Anterior cingulate cortex (tissue), 58 donors: ENCODE measurements at regions not wholly inside any gene's neighbourhood (a gene's known extent, or its start where the extent isn't known, plus 50 kb on each side); places are given as distances from the start of the nearest gene placed in this dataset.

Source experiments
- DNase-seq, 58 donors: peaks; one replicate each; lab custom pipeline; 2025; lab: John Stamatoyannopoulos, UW

DNA sequence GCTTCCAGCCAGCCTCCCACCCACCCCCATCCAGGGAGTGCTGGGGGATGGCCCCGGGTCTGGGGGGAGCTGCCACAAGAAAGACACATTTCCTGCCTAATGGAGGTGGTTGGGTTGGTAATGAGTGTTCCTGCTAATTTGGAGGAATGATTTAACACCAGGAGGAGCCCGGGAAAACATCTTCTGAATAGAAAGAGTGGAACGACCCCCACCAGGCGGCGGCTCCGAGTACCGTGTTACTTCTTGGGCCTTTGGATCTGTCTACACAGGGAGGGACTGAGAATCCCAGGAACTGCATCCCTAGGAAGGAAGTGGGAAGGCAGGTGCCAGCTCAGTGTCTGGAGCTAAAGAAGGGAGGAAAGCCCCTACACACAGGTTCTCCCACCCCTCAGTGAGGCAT lies 64.6 kb downstream of the TSPAN17 start:
- no peak for DNase-seq

DNA sequence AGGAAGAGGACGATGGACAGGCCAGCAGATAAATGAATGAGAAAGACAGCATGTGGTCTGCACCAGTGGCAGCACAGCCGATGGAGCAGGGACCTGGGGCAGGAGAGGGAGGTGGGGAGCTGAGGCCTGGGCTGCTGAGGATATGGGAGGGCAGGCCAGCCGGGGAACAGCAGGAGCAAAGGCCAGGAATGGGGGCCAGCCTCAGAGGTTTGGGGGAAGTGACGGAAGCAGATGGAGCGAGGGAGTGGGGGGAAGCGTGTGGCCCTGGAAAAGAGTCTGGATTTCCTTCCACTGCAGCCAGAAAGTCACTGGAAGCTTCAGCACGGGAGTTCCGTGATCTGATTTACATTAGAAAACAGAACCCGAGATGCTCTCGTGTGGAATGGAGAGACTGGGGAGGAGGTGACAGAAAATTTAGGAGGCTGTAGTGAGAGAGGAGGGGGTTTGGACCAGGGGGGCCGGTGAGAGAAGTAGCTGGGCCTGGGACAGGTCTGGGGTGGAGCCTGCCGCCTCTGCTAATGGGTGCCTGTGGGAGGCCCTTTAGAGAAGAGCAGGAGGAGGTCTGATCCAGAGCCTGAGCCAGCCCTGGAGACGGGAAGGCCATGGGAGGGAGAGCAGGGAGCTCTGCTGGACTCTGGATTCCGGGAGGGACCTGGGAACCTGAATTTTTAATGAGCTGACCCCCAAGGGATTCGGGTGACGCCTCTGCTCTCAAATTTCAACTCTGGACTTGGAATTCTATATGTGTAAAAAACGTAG lies 65.4 kb downstream of the TSPAN17 start:
- no peak for DNase-seq

DNA sequence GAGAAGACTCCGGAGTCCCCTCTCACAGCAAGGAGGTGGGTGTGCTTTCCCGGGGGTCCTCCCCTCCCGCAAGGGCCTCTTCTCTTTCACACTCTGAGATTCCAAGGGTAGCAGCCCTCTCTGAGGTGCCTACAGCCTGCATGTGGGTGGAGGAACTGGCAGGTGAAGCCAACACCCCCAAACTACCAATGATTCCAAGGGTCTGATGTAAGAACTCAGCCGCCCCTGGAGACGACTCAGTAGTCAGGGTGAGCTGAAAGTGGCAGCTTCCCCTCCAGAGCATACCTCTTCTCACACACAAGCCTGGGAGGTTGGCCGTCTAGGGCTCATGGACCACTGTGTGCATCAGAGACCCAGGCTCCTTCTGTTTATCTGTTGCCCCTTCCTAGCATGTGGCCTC lies 66.1 kb downstream of the TSPAN17 start:
- DNase-seq = peak in 1 of 58 donors; percentile 14

DNA sequence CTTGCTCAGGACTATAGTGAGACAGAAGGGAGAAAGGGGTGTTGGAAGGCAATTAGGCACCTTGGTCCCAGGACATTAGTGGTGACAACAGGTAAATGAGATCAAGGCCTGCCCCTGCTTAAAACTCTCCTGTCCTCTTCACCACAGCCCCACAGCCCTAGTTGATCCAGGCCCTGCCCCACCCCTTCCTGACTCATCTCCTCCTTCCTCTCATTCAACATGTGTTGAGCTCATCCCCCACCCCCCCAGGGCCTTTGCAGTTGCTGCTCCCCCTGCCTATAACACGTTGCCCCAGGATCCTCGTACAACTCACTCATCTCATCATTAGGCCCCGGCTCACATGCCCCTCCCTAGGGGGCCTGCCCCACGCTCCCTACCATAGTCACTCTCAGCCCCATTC lies 66.8 kb downstream of the TSPAN17 start:
- no peak for DNase-seq

DNA sequence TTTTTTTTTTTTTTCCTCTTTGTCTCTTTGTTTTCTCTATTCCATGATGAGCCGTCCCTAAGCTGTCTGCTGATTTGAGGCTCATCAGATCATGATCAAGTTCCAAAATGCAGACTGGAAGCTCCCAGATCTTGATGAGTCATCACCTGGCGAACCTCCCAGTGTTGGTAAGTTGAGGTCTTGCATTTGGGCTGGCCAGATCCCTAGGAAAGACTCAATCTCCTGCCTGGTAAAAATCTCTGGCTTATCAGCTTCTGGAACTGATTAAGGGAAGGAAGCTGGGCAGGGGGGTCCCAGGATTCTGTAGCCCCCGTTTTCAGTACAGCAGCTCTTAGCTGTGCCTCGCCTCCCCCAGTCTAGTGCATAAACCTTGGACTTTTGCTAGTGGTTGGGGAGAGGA lies 69.0 kb downstream of the TSPAN17 start:
- DNase-seq = peak in 20 of 58 donors; percentile 6 to 67 (median 30)

DNA sequence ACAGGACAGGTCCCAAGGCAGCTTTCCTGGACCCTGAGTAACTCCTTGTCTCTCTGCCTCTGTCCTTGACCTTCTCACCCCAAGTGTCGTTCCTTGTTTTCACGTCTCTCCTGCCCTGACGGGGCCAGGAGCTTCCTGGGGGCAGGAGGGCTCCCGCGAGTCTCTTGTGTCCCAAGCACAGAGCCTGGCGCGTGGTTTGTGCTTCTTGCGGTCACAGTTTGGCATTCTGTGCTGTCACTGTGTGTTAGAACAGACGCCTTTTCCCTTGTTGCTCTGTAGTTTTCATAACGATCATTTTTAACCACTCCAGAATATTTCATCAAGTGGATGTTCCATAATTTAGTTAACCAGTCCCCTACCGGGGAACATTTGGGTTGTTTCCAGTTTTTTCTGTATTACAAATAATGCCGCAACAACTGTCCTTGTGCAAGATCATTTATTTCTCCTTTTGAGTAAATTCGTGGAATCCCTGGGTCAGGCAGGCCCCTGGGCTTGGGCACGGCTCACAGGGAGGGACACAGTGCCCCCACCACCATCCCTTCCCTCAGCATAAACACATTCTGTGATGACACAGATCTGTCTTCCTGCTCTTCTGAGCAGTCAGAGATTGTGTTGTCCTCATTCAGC lies 71.9 kb downstream of the TSPAN17 start:
- no peak for DNase-seq

DNA sequence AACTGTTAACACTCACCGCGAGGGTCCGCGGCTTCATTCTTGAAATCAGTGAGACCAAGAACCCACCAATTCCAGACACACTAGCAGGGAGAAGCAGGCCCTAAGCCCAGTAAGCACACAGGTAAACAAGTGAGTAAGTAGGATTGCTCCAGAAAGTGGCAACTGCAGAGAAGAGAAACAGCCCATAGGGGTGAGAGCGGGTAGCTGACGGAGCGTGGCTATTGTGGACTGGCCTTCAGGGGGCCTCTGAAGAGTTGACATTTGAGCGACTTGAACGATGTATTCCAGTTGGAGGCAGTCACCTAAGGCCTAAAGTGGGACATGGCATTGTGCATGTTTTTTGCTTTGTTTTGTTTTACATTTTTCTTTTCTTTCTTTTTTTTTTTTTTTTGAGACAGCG lies 74.2 kb downstream of the TSPAN17 start:
- no peak for DNase-seq

DNA sequence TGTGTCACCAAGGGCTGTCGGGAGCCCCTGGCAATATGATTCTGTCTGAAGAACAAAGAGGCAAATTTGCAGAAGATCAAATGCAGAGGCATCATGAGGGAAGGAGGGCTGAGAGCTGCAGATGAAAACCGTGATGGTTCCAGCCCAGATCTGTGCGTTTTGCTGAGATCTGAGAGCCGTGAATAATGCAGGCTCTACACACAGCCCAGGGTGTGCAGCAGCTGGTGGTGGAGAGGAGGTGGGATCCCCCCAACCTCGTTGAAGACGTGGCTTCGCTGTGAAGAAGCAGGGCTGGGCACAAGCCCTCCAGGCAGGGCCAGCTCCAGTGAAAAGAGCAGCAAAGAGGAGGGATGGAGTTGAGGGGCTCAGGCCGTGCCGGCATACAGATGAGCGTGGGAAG lies 75.5 kb downstream of the TSPAN17 start:
- DNase-seq = no peak

DNA sequence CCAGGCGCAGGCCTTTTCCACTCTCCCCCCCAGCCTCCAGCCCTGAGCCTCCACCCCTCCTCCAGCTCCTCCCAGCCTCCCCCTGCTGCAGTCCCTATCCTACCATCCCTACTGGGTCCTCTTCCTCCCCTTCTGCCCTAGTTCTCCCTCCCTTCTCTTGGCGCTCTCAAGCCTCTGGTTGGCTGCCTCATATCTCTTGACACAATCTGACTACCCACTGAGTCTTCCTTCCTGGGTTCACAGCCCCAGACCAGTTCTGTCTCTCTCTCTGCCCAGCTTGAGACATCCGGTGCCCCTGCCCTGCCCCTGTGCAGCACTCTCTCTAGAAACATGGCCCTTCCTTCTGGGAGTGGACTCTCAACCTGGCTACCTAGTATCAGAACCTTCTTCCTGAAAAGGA lies 76.2 kb downstream of the TSPAN17 start:
- no peak for DNase-seq

DNA sequence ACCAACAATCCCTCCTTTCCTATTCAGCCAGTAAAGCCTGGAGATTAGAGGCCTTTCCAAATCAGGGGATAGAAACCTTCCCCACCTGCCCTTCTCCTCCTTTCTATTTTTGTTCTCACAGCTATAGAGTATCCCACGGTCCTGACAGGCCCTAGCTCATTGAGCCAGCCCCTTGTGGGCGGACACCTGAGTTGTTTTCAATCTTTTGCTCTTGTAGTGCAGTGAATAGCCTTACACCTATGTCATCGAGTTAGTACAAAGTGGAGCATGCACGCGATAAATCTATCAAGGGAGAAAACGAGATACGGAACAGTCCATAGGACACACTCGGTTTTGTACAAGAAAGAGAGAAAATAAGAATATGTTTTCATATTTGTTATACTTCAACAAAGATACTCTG lies 77.2 kb downstream of the TSPAN17 start:
- no peak for DNase-seq

DNA sequence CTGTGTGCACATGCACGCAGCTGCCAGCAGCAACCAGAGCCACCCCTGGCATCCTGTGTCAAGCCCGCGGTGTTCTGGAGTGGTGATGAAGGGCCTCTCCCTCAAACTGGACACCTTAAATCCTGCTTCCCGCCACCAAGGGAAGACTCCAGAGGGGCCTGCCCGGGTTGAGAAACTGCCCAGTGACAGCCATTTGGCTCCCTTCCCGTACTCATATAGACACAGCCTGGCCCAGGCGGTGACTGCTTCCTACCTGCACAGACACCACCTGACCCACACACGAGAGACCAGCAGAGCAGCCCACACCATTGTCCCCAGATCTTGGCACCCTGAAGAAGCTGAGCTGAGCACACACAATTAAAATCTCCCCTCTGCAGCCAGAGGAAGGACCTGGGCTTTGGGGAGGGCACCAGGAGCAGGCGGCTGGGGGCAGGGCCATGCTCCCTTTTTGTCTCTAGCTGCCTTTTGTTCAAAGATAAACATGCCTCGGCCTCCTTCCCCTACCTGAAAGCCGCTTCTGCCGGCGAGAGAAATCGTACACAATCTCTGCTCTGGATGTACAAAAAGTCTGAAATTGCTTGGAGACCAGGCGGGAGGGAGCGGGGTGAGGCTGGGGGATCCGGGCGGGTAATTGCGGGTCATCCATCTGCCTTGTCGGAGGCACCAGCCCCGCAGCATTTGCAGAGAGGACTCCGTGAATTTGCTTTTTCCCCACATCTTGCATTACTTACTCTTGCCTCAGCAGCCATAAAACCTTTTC lies 78.4 kb downstream of the TSPAN17 start:
- no peak for DNase-seq

DNA sequence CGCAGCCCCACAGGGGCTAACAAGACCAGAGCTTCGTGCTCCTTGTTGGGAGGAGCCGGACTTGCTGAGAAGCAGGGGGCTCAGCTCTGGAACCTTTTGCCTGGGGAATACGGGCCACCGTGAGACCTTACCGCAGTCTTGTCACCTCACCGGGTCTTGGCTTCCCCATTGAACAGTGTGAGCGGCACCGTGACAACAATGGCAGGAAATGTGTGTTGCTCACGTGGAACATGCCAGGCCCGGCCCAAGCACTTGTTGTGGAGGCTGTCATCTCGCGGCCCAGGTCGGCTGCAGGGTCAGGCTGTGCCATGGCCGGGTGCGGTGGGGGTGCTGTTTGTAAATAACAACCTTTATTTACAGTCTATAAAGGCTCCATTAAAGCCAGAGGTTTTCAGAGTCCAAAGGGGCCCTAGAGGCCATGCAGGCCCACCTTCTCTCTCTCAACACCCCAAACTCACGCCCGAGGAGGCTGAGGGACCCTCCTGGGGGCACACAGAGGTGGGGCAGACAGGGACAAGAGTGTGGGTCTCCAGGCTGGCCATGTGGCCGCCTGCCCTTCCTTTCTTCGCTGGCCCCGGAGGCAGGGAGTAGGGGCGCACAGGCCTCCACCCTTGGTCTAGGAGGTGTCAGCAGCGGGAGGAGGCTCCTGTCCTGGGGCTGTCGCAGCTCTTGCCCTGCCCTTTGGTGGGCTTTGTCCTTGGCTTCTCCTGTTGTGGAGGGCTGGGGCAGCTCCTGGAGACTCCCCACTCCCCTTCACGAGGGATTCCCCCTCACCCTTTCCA lies 79.7 kb downstream of the TSPAN17 start:
- no peak for DNase-seq

DNA sequence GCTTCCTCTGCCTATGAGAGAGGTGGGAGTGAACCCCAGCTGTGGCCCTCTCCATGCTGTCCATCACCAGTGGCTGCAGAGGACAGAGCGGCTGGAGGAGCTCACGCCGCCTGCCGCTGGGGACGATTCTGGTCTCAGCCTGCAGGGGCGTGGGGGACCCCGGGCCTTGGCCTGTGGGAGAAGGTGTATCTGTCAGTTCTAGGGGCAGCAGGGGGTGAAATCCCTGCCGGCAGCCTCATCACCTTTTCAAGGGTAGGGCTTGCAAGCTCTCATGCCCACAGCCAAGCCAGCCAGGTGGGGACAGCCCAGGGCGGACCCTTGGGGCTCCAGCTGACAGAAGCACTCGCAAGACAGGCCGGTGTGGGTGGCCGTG lies 80.2 kb downstream of the TSPAN17 start:
- no peak for DNase-seq

DNA sequence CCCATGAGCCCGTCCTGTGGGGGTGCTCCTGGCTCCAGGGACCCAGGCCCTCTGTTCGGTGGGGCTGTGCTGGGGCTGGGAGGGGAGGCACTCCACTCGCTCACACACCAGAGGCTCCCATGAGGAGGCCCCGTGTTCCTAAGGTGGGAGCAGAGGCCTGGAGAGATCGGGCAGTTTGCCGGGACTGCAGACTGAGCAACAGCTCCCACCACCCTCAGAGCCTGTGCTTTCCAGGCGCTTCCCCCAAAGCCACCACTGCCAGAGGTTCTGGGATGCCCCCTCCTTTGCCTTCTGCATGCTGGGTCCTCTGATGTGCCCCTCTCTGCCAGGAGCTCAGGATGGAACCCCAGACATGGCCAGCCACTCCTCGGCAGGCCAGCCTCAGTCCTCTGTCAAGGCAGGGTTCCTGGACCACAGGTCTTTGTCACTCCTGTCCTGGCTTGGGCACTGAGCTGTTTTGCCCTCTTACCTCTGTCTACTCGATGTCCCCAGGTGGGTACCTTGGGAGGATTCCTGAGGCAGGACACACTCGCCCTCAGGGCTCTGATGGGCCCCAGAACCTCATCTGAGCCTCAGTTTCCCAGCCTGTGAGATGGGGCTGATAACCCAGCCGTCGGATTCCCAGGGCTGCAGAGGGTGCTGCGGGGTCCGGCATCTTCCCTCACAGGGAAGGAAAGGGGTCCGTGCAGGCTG lies 80.8 kb downstream of the TSPAN17 start:
- DNase-seq = no peak

DNA sequence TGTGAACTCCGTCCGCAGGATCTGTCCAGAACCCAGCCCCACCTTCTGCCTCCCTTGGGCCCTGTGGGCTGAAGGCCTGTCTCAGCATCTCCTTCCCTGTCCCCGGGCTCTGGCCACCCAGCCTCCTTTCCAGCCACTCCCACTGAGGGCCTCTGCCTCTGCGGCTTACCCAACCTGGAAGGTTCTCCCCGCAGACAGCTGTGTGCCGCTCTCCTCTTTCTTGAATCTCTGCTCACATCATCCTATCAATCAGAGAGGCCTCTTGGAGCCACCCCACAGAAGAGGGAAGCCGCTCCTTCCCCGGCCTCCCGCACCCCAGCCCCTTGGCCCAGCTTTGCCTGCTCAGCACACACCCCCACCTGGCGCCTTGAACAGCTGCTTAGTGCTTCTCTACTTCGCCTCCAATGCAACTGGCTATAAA lies 81.5 kb upstream of the UNC5A start:
- DNase-seq = no peak

DNA sequence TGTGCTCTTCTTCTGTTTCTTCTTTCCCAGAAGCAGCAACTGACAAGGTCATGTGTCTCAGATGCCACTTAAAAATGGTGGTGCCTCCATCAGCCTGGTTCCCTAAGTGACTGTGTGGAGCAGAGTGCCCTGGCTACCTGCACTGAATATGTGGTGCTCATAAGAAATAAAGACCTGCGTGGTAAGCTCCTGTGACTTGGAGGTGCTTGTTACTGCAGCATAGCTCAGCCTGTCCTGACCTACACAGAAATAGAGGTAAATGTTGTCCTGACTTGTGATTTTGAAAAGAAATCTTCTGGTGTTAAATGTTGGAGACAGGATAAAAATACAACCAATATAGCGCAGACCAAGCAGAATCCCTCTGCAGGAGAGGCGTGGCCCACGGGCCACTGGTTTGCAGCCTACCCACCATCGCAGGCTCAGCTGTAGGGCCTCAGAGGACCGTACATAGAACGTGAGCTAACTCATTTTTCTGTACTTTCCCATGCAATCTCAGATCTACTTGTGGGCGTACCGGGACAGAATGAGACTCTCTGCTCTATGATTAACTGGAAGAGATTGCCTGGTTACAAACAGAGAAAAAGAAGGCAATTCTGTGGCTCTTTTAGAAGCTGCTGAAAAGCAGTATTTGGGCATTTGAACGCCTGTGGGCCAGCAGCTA lies 79.4 kb upstream of the UNC5A start:
- peak in 2 of 58 donors; percentile 23 to 58 for DNase-seq

DNA sequence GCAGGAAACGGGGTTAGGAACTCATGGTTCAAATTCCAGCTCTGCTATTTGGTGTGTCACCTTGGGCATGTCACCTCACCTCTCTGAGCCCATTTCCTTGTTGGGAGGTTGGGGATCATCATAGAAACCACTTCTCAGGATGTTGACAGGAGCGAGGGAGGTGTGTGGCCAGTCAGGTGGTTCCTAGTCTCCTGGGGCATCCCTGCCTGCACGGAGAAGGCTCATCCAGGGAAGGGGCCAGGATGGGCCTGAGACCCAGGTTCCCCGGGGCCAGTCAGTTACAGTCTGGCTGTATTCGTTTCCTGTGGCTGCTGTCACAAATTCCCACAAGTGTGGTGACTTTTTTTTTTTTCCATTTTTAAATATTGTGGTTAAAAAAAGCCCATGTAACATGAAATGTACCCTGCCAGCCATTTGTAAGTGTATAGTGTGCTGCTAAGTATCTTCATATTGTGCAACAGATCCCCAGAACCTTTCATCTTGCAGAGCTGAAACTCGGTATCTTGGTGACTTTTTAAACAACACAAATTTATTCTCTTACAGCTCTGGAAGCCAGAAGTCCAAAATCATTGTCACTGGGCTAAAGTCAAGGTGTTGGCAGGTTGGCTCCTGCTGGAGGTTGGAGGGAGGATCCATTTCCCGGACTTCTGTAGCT lies 78.7 kb upstream of the UNC5A start:
- DNase-seq = no peak

DNA sequence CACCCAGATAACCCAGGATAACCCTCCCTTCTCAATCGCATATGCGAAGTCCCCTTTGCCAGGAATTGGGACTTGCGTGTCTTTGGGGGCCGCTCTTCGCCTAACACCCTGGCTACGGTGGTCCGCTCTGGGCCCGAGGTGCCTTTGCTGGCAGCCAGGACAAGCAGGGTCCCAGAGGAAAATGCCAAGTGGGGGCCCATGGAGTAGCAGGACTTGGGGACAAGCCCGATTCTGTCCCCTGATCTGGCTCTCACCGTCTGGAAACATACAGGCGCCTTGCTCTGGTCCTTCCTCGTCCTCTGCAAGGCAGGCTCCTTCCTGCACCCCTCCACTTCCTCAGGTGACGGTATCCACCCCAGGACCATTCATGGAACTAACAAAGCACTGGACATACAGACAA lies 78.1 kb upstream of the UNC5A start:
- no peak for DNase-seq

DNA sequence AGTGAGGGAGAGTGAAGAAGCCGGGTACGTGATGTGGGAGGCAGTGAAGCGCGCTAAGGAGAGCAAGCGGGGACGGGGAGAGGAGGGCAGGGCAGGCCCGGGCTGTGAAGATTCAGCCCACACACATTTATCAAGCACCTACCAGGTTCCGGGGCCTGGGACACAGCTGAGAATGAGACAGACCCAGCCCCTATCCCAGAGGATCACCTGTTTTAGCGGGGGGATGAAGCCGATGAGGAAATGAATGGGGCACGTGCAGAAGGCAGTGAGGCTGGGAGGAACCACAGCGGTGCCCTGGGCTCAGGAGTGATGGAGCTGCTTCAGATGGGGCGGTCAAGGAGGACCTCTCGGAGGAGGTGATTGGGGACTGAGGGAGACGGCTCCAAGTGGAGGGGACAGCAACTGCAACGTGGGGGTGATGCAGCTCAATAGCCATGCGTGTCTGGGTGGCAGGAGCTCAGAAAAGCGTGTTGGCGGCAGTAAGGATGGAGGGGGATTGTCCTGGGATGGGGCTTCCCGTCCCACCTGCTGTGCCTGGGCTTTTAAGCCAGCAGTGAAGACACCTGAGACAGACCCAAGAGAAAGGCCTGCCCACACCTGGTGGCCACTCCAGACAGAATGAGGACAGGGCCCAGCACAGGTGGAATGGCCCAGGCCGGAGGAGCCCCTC lies 77.5 kb upstream of the UNC5A start:
- no peak for DNase-seq
